ENCODE measurements at regions not wholly inside any gene's neighbourhood (a gene's known extent, or its start where the extent isn't known, plus 50 kb on each side); places are given as distances from the start of the nearest gene placed in this dataset.
A peak's percentile ranks its signal among the peaks of the same experiment; 100 is the strongest.
"Not testable (repeated sequence)": the region's sequence is repeated elsewhere in the genome, so short reads cannot be mapped to it uniquely, and the experiment has no call there.

GRCh38 chrX:131650637-131651410, 107.0 kb downstream of the OR13H1 start:
- H3K36me3 Mint-ChIP-seq (ENCODE audit: low read depth): no peaks in the 10 kb centered on the region
- no peaks in the 10 kb centered on the region for H3K9me3 Mint-ChIP-seq (ENCODE audit: insufficient read depth)
- ATAC-seq (no peak), DNase-seq (no peak)
- H3K4me1 Mint-ChIP-seq (ENCODE audit: low read depth): no peaks in the 10 kb centered on the region
- POLR2A ChIA-PET: no interaction called here
- H3K27ac Mint-ChIP-seq: no peak overlapping the region
- no peaks in the 10 kb centered on the region for H3K27me3 Mint-ChIP-seq (ENCODE audit: low read depth)
- H3K4me3 Mint-ChIP-seq: no peak overlapping the region
- CTCF ChIA-PET: no interaction called here

GRCh38 chrX:131663726-131664125, 119.9 kb downstream of the OR13H1 start:
- not testable (repeated sequence) for ATAC-seq; H3K27me3 Mint-ChIP-seq (ENCODE audit: low read depth); H3K9me3 Mint-ChIP-seq (ENCODE audit: insufficient read depth)

GRCh38 chrX:131671735-131672134, 127.9 kb downstream of the OR13H1 start:
- no peaks in the 10 kb centered on the region for H3K27me3 Mint-ChIP-seq (ENCODE audit: low read depth)
- no peak for DNase-seq
- no peak overlapping the region for H3K27ac Mint-ChIP-seq
- POLR2A ChIA-PET: no interaction called here
- no peaks in the 10 kb centered on the region for H3K4me1 Mint-ChIP-seq (ENCODE audit: low read depth)
- H3K36me3 Mint-ChIP-seq (ENCODE audit: low read depth): no peaks in the 10 kb centered on the region
- no peaks in the 10 kb centered on the region for H3K9me3 Mint-ChIP-seq (ENCODE audit: insufficient read depth)
- ATAC-seq: no peak
- no peak overlapping the region for H3K4me3 Mint-ChIP-seq
- CTCF ChIA-PET: no interaction called here

More at GRCh38 chrX:131663726-131664125, 119.9 kb downstream of the OR13H1 start:
- DNase-seq; CTCF ChIA-PET; H3K4me1 Mint-ChIP-seq (ENCODE audit: low read depth); H3K27ac Mint-ChIP-seq; POLR2A ChIA-PET; H3K36me3 Mint-ChIP-seq (ENCODE audit: low read depth); H3K4me3 Mint-ChIP-seq: not testable (repeated sequence)

- Mint-ChIP-seq H3K4me1 (ENCODE audit: low read depth) (no peaks in the 10 kb centered on the region), H3K9me3 (ENCODE audit: insufficient read depth) (no peaks in the 10 kb centered on the region), H3K4me3 (no peak overlapping the region), H3K36me3 (ENCODE audit: low read depth) (no peaks in the 10 kb centered on the region), H3K27ac (no peak overlapping the region), H3K27me3 (ENCODE audit: low read depth) (no peaks in the 10 kb centered on the region)
- POLR2A ChIA-PET: no interaction called here
- DNase-seq (no peak), ATAC-seq (no peak)
- CTCF ChIA-PET: interaction anchor here (1.6 kb wide), 1 partner anchor 681 kb away, joined by 4 read pairs; no protein-coding TSS in a partner anchor
Measured at GRCh38 chrX:131675596-131676194, 131.8 kb downstream of the OR13H1 start.

- CTCF ChIA-PET: no interaction called here
- no peak for ATAC-seq
Measured at GRCh38 chrX:131677655-131678628, 134.1 kb downstream of the OR13H1 start.

GRCh38 chrX:131682735-131683134, 138.9 kb downstream of the OR13H1 start:
- H3K27ac Mint-ChIP-seq; ATAC-seq; POLR2A ChIA-PET; CTCF ChIA-PET; H3K27me3 Mint-ChIP-seq (ENCODE audit: low read depth); H3K9me3 Mint-ChIP-seq (ENCODE audit: insufficient read depth); DNase-seq; H3K4me3 Mint-ChIP-seq; H3K36me3 Mint-ChIP-seq (ENCODE audit: low read depth); H3K4me1 Mint-ChIP-seq (ENCODE audit: low read depth): not testable (repeated sequence)

More at GRCh38 chrX:131677655-131678628, 134.1 kb downstream of the OR13H1 start:
- Mint-ChIP-seq H3K36me3 (ENCODE audit: low read depth) (no peaks in the 10 kb centered on the region), H3K4me3 (no peak overlapping the region), H3K27me3 (ENCODE audit: low read depth) (no peaks in the 10 kb centered on the region), H3K27ac (no peak overlapping the region), H3K9me3 (ENCODE audit: insufficient read depth) (no peaks in the 10 kb centered on the region), H3K4me1 (ENCODE audit: low read depth) (no peaks in the 10 kb centered on the region)
- DNase-seq: peak; percentile 47
- POLR2A ChIA-PET: no interaction called here

- Mint-ChIP-seq H3K36me3 (ENCODE audit: low read depth) (no peaks in the 10 kb centered on the region), H3K27me3 (ENCODE audit: low read depth) (no peaks in the 10 kb centered on the region), H3K4me1 (ENCODE audit: low read depth) (no peaks in the 10 kb centered on the region), H3K4me3 (no peak overlapping the region), H3K27ac (no peak overlapping the region), H3K9me3 (ENCODE audit: insufficient read depth) (no peaks in the 10 kb centered on the region)
- ChIA-PET POLR2A (no interaction called here), CTCF (interaction anchor here (1.0 kb wide), 1 partner anchor 20 kb away, joined by 3 read pairs; no protein-coding TSS in a partner anchor)
- no peak for DNase-seq
- ATAC-seq: no peak
Measured at GRCh38 chrX:131693359-131693758, 149.5 kb downstream of the OR13H1 start.

GRCh38 chrX:131696989-131697388, 153.1 kb downstream of the OR13H1 start:
- H3K4me1 Mint-ChIP-seq (ENCODE audit: low read depth); H3K4me3 Mint-ChIP-seq; H3K36me3 Mint-ChIP-seq (ENCODE audit: low read depth); POLR2A ChIA-PET; DNase-seq; ATAC-seq; H3K27me3 Mint-ChIP-seq (ENCODE audit: low read depth); H3K9me3 Mint-ChIP-seq (ENCODE audit: insufficient read depth); H3K27ac Mint-ChIP-seq; CTCF ChIA-PET: not testable (repeated sequence)

- DNase-seq (no peak), ATAC-seq (no peak)
- H3K36me3 Mint-ChIP-seq (ENCODE audit: low read depth): no peaks in the 10 kb centered on the region
- POLR2A ChIA-PET: no interaction called here
- no peaks in the 10 kb centered on the region for H3K9me3 Mint-ChIP-seq (ENCODE audit: insufficient read depth)
- H3K27ac Mint-ChIP-seq: no peak overlapping the region
- no peaks in the 10 kb centered on the region for H3K4me1 Mint-ChIP-seq (ENCODE audit: low read depth)
- CTCF ChIA-PET: no interaction called here
- H3K27me3 Mint-ChIP-seq (ENCODE audit: low read depth): no peaks in the 10 kb centered on the region
- no peak overlapping the region for H3K4me3 Mint-ChIP-seq
Measured at GRCh38 chrX:131703646-131704045, 159.8 kb downstream of the OR13H1 start.

GRCh38 chrX:131704136-131704695, 160.3 kb downstream of the OR13H1 start:
- Mint-ChIP-seq H3K36me3 (ENCODE audit: low read depth) (no peaks in the 10 kb centered on the region), H3K4me3 (no peak overlapping the region), H3K4me1 (ENCODE audit: low read depth) (no peaks in the 10 kb centered on the region), H3K27ac (no peak overlapping the region), H3K9me3 (ENCODE audit: insufficient read depth) (no peaks in the 10 kb centered on the region), H3K27me3 (ENCODE audit: low read depth) (no peaks in the 10 kb centered on the region)
- no peak for ATAC-seq
- POLR2A ChIA-PET: no interaction called here
- DNase-seq: no peak
- CTCF ChIA-PET: no interaction called here

- DNase-seq: no peak
- Mint-ChIP-seq H3K9me3 (ENCODE audit: insufficient read depth) (no peaks in the 10 kb centered on the region), H3K27me3 (ENCODE audit: low read depth) (no peaks in the 10 kb centered on the region), H3K36me3 (ENCODE audit: low read depth) (no peaks in the 10 kb centered on the region), H3K4me3 (no peak overlapping the region), H3K27ac (no peak overlapping the region), H3K4me1 (ENCODE audit: low read depth) (no peaks in the 10 kb centered on the region)
- ATAC-seq: no peak
- CTCF ChIA-PET: no interaction called here
- POLR2A ChIA-PET: no interaction called here
Measured at GRCh38 chrX:131709553-131709952, 165.7 kb downstream of the OR13H1 start.

GRCh38 chrX:131711478-131711867, 167.6 kb downstream of the OR13H1 start:
- Mint-ChIP-seq H3K9me3 (ENCODE audit: insufficient read depth) (no peaks in the 10 kb centered on the region), H3K27me3 (ENCODE audit: low read depth) (no peaks in the 10 kb centered on the region), H3K4me3 (no peak overlapping the region), H3K27ac (no peak overlapping the region), H3K36me3 (ENCODE audit: low read depth) (no peaks in the 10 kb centered on the region), H3K4me1 (ENCODE audit: low read depth) (no peaks in the 10 kb centered on the region)
- POLR2A ChIA-PET: no interaction called here
- no peak for ATAC-seq
- CTCF ChIA-PET: no interaction called here
- no peak for DNase-seq

Data from activated CD8-positive, alpha-beta T cell treated with anti-CD3 and anti-CD28 coated beads, Interleukin-2, amount 10 ng/mL, durations not matched to agents 7 days and 5 days (primary cell).